Activated naive CD4-positive, alpha-beta T cell treated with Interleukin-2 at 50 U/mL for 16 hours (primary cell): ENCODE measurements at regions not wholly inside any gene's neighbourhood (a gene's known extent, or its start where the extent isn't known, plus 50 kb on each side); places are given as distances from the start of the nearest gene placed in this dataset.
"Not testable (repeated sequence)": the region's sequence is repeated elsewhere in the genome, so short reads cannot be mapped to it uniquely, and the experiment has no call there.

Experiments used
- DNase-seq: peaks from one replicate; pipeline ENCODE4 v3.0.0-alpha.2; 2020

DNA sequence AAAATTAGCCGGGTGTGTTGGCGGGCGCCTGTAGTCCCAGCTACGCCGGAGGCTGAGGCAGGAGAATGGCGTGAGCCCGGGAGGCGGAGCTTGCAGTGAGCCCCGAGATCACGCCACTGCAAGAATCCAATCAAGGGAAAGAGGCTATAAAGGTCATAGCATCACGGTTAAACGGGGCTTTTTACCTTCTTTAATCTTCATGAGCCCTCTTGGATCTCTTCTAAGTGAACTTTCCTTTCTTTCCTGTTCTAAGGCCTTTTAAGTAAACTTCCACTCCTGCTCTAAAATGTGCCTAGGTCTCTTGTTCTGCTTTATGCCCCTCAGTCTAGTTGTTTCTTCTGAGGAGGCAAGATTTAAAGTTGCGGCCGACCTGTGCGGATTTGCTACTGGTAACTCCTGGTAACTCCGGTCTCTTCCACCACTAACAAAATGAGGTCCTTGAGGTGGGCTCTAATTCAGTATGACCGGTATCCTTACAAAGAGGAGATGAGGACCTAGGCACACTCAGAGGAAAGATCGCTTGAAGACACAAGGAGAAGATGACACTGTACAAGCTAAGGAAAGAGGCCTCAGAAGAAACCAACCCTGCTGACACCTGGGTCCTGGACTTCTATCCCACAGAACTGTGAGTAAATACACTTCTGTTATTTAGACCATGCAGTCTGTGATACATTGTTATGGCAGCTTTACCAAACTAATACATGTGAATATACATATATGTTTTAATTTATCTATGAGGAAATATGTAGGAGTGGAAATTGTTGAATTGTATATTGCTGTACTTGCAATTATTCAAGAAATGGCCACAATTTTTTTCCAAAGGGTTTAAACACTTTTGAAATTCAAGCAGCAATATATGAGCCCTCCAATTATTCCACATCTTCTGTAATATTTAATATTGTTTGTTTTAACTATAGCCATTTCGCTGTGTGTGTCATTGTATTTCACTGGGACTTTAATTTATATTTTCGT, 331.5 kb upstream of the CNTNAP2 start:
- no peak for DNase-seq

DNA sequence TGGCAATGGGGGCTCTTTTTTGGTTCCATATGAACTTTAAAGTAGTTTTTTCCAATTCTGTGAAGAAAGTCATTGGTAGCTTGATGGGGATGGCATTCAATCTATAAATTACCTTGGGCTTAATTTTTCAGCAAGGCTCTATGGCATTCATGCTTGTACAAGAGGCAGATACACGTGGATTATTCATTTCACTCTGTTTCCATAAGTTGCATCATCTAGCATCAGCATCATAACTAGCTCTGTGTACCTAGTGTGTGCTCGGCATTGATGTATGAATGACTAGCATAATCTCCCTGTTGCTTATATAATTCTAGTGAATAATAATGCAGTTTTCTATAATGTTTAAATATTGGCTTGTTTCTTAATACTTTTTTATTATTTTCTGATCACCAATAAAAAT, 335.2 kb upstream of the CNTNAP2 start:
- not testable (repeated sequence) for DNase-seq

DNA sequence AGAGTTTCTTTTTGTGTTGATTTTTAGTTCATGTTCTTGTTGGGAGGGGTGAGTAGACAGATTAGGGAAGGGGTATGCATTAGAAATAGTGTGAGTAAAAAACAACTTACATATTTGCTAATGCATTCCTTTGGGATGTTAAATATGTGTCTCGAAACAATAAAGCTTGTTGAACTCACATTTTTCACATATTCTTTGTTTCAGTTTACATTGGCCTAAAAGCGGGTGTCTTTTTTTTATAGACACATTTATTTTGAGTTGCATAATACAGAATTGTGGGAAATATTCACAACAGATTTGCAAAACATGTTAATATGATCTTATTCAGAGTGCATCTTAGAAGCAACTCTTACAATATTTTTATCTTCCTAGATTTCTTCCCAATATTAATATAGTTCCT, 337.5 kb upstream of the CNTNAP2 start:
- DNase-seq = no peak

DNA sequence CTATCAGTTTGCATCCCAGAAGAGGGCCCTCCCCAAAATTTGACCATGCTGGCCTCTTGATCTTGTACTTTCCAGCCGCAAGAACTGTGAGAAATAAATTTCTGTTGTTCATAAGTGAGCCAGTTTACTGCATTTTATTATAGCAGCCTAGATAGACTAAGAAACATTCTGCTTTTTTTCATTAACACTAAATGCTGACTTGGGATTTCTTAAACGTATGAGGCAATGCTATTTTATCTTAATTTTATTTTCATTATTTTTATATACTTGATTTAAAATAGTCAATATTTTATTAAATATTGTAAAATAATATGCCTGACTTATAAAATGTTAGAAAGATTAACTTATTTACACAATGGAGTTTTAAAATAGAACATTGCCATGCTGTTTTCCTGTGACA, 341.8 kb upstream of the CNTNAP2 start:
- no peak for DNase-seq

DNA sequence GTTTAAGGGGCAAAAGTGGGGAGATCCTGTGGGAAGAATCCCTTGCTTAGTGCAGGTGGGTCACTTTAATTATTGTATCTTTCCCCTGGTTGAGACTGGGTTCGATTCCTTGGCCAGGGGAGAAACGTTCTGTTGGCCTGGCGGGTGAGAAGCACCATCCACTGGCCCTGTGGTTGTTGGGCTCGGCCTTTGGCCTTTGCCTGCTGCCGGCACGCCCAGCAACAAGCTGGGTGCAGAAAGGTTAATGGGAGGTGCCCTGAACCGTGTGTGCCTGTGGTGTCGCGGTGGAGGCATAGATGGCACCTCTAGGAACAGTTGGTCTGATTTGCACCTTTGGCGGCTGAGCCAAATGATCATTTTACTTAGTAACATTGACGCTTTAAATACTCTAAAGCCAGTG, 363.6 kb upstream of the CNTNAP2 start:
- DNase-seq = no peak

DNA sequence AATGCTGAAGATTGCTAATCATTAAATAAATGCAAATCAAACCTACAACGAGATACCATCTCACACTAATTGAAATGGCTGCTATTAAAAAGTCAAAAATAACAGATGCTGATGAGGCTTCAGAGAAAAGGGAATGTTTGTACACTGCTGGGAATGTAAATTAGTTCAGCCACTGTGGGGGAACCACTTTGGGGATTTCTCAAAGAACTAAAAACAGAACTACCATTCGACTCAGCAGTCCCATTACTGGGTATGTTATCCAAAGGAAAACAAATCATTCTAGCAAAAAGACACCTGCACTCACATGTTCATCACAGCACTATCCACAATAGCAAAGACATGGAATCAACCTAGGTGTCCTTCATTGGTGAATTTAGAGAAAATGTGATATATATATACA, 379.0 kb upstream of the CNTNAP2 start:
- DNase-seq = no peak

DNA sequence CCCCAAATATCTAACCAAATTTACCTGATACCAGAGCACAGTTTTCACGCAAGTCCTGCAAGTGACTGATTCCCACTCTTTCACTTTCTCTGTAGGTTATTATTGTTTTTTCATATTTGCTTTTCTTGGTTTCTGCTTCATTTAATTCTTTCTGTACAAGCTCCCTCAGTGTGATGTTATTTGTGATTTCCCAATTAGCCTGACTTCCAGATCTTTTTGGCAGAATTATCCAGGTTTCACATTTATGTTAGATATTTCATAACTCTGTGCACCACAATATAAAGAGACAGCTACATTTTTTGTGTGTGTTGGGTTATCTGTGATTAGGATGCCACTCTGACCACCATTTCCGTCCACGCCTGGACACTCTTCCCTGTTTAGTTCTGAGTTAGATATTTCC, 381.5 kb upstream of the CNTNAP2 start:
- DNase-seq = no peak

DNA sequence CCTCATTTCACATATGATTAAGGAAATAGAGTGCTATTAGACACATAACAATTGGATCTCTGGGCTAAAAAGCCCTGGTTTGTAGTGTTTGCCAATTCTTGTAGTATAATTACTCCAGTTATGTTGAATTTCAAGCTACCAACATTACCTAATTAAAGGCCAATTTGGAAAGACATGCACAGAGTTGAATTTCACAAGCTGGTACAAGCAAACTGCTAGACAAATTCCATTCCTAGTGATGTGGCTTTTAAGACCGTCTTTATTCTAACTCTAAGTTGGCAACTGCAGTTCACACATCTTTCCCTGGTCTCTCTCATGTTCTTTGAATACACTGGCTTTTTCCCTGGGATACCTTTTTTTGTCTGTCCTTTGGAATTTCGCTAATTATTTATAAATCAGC, 384.1 kb upstream of the CNTNAP2 start:
- DNase-seq = no peak

DNA sequence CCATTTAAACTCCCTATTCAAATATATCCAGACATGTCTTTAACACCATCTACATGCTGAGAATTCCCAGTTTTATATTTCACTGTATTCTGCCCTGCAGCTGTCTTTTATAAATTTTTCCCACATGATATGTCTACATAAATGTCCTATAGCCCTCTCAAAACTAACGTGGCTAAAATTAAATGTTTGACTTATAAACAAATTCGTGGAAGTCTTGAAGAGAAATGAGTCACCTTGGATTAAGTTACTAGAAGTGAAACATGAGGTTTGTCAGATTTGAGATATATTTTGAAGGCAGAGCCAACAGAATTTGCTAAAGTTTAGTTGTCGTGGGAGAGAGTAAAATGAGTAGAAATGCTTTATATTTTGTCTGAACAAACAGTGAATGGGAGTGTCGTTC, 386.9 kb upstream of the CNTNAP2 start:
- DNase-seq = no peak

DNA sequence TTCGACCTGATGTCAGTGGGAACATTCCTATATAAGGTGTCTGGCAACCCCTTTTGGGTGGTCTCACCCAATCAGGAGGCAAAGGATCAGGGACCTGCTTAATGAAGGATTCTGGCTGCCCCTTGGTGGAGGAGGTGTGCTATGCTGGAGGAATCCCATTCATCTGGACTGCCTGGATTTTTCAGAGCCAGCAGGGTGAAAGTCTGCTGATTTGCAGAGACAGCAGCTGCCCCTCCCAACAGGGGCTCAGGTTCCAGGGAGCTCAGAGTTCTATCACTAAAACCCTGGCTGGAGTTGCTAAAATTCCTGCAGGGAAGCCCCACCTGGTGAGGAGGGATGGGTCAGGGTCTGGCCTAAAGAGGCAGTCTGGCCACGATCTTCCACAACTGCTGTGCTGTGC, 398.5 kb upstream of the CNTNAP2 start:
- DNase-seq = no peak

DNA sequence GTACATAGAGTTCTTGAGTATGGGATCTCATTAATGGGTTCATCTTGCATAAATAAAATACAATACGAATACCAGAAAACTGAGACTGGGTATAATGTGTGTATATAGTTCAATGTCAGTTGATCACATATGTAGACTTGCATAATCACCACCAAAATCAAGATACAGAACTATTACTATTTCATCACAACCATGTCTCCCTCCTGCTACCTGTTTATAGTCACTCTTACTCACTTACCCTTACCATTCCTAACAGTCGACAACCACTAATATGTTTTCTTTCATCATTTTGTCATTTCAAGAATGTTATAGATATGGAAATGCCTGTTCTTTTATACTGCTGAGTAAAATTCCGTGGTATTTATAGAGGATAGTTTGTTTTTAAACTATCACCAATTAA, 416.1 kb upstream of the CNTNAP2 start:
- no peak for DNase-seq

DNA sequence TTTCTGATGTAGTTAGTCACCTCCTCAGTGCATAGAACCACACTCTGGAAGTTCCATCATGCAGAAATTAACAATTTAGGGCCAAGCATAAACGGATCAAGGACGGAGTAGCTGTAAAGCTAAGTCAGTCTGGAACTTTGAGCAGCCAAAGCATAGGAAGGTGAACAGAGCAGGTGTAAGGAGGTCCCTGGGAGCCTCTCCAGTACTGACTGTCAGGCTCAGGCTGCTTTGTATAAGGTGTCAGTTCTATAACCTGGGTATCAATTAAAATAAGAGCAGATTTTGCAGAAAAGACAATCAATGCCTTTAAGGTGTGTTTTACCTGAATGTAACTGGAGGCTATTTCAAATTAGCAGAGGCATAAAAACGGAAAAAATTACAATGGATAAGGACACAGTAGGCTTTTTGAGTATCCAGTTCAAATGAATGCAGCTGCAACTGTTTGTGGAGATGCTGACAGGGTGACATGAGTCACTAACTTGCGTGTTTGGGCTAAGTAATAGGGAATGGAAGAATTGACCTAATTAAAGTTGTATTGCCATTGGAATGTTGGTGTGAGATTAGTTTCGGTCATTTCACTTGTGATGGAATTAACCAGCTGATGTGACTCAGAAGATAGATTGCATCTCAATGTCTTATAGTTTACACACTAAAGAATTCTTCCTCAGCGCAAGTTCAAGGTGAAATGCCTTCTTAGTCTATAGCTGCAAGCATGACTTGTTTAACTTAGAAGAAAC, 417.9 kb upstream of the CNTNAP2 start:
- no peak for DNase-seq

DNA sequence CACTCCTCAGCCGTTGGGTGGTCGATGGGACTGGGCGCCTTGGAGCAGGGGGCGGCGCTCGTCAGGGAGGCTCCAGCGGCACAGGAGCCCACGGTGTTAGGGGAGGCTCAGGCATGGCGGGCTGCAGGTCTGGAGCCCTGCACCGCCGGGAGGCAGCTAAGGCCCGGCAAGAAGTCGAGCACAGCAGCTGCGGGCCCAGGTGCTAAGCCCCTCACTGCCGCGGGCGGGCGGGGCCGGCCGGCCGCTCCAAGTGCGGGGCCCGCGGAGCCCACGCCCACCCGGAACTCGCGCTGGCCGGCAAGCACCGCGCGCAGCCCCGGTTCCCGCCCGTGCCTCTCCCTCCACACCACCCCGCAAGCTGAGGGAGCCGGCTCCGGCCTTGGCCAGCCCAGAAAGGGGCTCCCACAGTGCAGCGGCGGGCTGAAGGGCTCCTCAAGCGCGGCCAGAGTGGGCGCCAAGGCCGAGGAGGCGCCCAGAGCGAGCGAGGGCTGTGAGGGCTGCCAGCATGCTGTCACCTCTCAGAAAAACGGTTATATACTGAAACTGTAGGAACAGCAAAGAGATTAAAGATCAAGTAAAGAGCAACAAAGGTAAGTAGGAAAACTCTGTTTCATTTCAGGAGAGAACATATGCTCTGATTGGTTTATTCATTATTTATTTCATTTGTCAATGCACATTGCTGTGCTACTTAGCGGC, 419.0 kb upstream of the CNTNAP2 start:
- DNase-seq = not testable (repeated sequence)

DNA sequence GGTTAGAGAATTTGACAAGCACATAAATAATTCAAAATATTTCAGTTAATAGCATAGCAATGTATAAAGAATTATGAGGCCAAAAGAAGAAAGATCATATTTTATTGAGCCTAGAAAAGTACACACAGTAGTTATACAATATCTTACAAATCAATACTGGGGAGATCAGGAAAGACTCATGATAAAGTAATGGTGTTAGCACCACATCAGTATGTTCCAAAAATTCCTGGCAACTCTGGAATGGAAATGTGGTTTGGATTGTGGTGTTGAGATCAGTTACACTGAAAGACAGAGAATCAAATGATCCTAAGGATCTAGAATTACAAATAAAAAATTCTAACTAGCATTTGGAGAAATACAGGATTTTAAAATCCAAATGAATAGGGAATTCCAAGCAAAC, 420.5 kb upstream of the CNTNAP2 start:
- no peak for DNase-seq

DNA sequence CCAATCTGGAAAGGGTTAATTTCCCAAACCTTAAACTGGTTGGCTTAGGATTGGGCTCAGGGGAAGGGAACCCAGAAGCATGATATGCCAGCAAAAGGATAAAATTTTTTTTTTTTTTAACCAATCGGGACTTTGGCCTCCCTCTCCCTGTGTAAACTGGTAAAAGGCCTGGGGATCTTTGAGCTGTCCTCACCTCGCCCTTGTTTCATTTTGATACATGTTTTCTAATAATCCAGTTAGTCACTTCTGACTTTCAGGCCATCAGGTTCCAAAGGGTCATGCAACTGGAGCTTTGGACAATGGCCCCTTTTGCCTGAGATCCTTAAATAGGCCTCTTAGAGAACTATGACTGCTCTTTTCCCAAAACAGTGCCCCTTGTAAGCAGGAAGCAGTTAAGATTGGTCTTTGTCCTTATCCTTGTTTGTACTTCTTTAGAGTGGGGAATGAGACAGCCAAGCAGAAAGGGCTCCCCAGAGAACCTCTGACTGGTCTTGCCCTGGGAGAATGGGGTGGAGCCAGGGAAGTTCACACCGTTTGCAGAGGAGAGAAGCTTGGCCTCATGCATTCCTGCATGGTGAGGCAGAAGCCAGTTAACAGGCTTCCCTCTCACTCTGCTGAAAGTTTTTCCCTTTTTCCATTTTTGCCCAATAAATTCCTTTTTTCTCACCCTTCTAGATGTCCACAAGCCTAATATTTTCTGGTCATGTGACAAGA, 424.2 kb upstream of the CNTNAP2 start:
- DNase-seq = no peak

DNA sequence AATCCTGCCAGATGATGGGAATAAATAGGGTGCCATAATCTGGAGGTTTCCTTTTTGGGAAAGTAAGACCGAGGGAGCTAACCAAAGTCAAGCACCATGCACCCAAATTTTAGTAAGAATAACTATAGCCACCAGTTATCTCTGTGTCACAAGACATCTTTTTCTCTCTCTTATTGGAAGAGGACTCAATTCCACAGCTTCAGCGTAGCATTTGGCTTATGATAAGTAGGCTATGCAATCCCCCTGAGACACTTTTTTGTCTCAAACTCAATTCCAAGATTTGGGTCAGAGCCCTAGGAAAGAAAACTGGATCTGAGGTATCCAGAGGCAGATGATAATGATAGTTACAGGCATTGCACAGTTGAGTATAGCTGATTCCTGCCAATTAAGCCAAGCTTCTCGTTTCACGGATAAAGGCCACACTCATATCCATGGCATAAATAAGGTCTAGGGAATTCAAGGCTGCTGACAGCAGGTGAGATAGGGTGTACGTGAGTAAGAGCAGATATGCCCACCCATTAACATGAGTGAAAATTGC, 425.2 kb upstream of the CNTNAP2 start:
- no peak for DNase-seq

DNA sequence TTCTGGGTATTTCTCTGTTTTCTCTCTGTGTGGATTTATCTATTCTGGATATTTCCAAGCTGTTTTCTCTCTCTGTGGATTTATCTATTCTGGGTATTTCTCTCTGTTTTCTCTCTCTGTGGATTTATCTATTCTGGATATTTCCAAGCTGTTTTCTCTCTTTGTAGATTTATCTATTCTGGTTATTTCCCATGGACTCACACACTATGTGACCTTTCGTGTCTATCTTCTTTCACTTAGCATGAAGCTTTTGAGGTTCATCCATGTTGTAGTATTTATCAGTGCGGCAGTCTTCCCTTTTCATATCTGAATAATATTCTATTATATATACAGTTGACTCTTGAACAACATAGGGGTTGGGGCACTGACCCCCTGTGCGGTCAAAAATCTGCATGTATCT, 435.0 kb upstream of the CNTNAP2 start:
- no peak for DNase-seq

DNA sequence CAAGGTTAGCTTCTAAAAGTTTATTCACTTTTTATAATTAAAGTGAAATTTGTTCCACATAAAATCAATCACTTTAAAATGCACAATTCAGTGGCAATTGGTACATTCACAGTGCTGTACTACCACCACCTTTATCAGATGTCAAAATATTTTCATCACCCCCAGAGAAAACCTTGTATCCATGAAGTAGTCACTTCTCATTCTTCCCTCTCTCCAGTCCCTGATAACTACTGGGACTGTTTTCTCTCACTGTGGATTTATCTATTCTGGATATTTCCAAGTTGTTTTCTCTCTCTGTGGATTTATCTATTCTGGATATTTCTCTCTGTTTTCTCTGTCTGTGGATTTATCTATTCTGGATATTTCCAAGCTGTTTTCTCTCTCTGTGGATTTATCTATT, 435.4 kb upstream of the CNTNAP2 start:
- no peak for DNase-seq

DNA sequence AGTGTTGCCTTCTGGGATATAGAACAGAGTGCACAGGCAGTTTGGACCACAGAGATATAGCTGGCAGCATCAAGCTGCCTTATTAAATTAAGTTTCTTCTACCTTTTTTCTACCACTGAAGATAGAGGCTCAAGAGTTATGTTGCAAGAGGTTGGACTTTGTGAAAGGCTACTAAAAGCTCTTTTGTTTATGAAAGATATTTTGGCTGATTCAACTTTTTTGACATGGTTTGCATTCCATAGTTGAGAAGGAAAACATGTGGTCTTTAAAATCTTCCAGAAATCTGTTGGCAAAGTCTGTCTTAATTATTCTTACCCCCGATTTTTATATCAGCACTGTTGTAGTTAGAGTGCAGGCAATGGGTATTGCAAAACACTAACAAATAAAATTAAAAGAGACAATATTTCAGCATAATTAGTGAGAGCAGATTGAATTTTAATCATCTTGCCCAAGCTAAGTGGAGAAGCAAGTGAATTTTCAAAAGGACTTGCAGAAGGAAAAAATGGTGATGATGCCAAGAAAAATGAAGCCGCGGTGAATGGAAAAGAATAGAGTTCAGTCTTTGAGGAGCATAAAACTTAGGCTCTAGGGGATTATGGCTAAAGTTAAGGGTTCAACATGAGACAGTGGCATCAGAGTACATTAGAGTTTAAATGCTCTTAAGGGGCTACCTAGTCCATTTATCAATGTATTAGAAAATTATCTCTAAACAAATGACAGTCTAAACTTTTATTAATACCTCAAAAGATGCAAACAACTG, 450.9 kb upstream of the CNTNAP2 start:
- DNase-seq = no peak

DNA sequence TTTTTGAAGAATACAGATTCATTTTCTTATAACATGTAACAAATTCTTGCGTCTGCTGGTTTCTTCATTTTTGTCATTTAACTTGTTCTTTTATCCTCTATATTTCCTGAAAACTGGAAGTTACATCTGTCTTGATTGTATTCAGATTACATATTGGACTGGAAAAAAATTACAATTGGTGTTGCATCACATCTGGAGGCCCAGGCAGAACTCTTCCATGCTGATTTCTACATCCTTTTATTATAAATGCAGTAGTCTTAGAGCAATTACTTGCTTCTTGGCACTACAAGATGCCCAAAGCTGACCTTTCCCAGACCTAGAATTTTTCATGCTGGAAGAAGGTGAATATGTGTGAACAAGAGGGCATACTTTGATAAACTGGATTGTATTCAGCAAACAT, 460.9 kb upstream of the CNTNAP2 start:
- DNase-seq = no peak

DNA sequence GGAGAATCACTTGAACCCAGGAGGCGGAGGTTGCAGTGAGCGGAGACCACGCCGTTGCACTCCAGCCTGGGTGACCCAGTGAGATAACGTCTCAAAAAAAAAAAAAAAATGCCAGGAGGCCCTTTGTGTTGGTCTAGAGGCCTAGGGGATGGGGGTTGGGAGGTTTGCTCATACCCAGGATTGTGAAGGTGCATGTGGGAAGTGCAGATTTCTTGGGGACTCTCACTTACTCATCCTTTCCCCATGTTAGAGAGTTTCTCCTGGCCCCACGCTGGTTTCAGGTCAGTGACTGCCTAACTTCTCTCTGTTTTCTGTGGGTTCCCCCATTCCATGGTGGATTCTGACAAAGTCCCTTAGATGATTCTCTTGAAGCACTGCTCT, 471.5 kb upstream of the CNTNAP2 start:
- no peak for DNase-seq
